AG09309 (cell line): ENCODE measurements at regions not wholly inside any gene's neighbourhood (a gene's known extent, or its start where the extent isn't known, plus 50 kb on each side); places are given as distances from the start of the nearest gene placed in this dataset.

Experiments used
- DNase-seq: peaks from one replicate; pipeline ENCODE4 v3.0.0-alpha.2; 2010; ENCODE audit warnings: low read depth
- H3K4me3 ChIP-seq: 2 replicates; pipeline ENCODE4 v1.5.1; 2011; ENCODE audit warnings: mild to moderate bottlenecking, low read depth, low read length, moderate library complexity; ENCODE audit not compliant: control insufficient read depth
- TF ChIP-seq, protein P1 (sequence below): IDR thresholded peaks from 2 replicates; pipeline ENCODE4 v1.5.1; 2011; ENCODE audit warnings: mild to moderate bottlenecking, low read depth, low read length, inconsistent platforms; ENCODE audit not compliant: insufficient read depth, control insufficient read depth; ENCODE audit errors: missing control alignments

- no peak overlapping the region for H3K4me3 ChIP-seq
- TF ChIP-seq, protein P1, sequence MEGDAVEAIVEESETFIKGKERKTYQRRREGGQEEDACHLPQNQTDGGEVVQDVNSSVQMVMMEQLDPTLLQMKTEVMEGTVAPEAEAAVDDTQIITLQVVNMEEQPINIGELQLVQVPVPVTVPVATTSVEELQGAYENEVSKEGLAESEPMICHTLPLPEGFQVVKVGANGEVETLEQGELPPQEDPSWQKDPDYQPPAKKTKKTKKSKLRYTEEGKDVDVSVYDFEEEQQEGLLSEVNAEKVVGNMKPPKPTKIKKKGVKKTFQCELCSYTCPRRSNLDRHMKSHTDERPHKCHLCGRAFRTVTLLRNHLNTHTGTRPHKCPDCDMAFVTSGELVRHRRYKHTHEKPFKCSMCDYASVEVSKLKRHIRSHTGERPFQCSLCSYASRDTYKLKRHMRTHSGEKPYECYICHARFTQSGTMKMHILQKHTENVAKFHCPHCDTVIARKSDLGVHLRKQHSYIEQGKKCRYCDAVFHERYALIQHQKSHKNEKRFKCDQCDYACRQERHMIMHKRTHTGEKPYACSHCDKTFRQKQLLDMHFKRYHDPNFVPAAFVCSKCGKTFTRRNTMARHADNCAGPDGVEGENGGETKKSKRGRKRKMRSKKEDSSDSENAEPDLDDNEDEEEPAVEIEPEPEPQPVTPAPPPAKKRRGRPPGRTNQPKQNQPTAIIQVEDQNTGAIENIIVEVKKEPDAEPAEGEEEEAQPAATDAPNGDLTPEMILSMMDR, result no peak
- no peak for DNase-seq
Observed at GRCh38 chr12:92549516-92549915, 153.3 kb upstream of the PLEKHG7 start.

DNA sequence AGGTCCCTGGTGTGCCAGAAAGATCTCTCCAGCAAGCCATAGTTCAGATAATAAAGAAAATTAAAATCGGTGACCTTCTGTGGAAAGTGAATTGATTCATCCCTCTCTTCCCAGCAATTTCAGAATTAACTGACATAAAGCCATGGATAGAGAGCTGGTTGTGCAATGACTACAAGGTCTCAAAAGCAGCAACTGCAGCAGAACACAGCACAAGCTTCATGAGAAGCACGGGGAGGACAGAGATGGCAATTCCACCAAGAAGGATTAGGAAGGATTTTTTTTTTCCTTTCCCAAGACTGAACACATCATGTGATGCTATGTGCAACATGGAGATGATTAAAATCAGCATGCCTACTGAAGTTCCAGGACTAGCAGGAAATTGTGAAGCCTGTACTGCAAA lies 154.9 kb upstream of the PLEKHG7 start:
- no peak for DNase-seq
- TF ChIP-seq, protein P1, result no peak
- H3K4me3 ChIP-seq, result no peak overlapping the region

DNA sequence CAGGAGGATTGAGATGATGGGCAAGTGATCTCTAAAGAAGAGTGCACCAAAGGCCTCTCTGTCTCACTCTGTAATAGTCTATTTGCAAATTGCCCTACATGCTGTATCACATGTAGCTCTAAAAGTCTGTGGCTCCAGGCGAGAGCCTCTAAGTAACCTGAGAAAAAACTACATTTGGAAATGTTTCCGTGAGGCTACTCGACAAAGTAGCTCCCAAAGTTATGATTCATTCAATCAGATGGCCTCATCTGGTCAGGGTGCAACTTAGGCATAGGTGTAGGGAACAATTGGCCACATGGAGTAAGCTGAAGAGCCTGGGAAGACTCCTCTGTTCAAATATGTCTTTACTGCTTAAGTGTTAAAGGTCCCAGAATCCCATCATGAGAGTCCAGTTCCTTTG lies 155.4 kb upstream of the PLEKHG7 start:
- no peak for DNase-seq
- TF ChIP-seq, protein P1, result no peak

GRCh38 chr12:92546635-92547348 lies 156.0 kb upstream of the PLEKHG7 start:
- DNase-seq, result no peak
- no peak overlapping the region for H3K4me3 ChIP-seq
- TF ChIP-seq, protein P1, result no peak

More for the DNA sequence above, 155.4 kb upstream of the PLEKHG7 start:
- no peak overlapping the region for H3K4me3 ChIP-seq

- no peak for DNase-seq
- H3K4me3 ChIP-seq, result no peak overlapping the region
- TF ChIP-seq, protein P1, result no peak
Observed at GRCh38 chr12:92546259-92546634, 156.5 kb upstream of the PLEKHG7 start.

GRCh38 chr12:92544322-92544721 lies 158.5 kb upstream of the PLEKHG7 start:
- no peak overlapping the region for H3K4me3 ChIP-seq
- TF ChIP-seq, protein P1, result no peak
- DNase-seq, result no peak
